Hepatocyte (in vitro differentiated cells): ENCODE measurements at regions not wholly inside any gene's neighbourhood (a gene's known extent, or its start where the extent isn't known, plus 50 kb on each side); places are given as distances from the start of the nearest gene placed in this dataset.

ENCODE experiments used
- EZH2 ChIP-seq: fragments of 200-600 bp; sonication (generic); IDR thresholded peaks from 2 replicates; pipeline ENCODE4 v1.6.1; 2016; ENCODE audit warnings: antibody characterized with exemption, mild to moderate bottlenecking, borderline replicate concordance
- EZH2phosphoT487 ChIP-seq: fragments of 200-600 bp; sonication (generic); IDR thresholded peaks from one replicate; pipeline ENCODE4 v1.6.1; 2018; ENCODE audit warnings: antibody characterized with exemption, mild to moderate bottlenecking, low read depth, moderate library complexity; ENCODE audit not compliant: unreplicated experiment, severe bottlenecking
- TF ChIP-seq, protein P1 (sequence below): fragments of 200-600 bp; sonication (generic); IDR thresholded peaks from 2 replicates; pipeline ENCODE4 v1.5.1; 2016; ENCODE audit warnings: antibody characterized with exemption, mild to moderate bottlenecking; ENCODE audit not compliant: poor library complexity

DNA sequence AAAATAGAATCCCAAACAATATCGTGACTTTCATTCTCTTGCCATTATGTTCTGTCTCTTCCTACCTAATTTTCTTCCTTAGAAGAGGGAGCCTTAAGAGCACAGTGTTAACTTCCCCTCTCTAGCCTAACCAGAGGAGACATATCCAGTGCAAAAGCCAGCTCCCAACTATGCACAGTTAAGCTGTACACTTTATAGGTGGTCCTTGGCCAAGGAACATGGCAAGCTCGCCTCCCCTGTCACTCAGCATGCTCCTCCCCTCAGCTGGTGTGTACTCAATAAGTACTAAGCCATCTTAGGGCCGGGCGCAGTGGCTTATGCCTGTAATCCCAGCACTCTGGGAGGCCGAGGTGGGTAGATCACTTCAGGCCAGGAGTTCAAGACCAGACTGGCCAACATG is 255.1 kb upstream of the TMPO start:
- TF ChIP-seq, protein P1, sequence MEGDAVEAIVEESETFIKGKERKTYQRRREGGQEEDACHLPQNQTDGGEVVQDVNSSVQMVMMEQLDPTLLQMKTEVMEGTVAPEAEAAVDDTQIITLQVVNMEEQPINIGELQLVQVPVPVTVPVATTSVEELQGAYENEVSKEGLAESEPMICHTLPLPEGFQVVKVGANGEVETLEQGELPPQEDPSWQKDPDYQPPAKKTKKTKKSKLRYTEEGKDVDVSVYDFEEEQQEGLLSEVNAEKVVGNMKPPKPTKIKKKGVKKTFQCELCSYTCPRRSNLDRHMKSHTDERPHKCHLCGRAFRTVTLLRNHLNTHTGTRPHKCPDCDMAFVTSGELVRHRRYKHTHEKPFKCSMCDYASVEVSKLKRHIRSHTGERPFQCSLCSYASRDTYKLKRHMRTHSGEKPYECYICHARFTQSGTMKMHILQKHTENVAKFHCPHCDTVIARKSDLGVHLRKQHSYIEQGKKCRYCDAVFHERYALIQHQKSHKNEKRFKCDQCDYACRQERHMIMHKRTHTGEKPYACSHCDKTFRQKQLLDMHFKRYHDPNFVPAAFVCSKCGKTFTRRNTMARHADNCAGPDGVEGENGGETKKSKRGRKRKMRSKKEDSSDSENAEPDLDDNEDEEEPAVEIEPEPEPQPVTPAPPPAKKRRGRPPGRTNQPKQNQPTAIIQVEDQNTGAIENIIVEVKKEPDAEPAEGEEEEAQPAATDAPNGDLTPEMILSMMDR = no peak
- no peak for TF ChIP-seq EZH2
- no peak for TF ChIP-seq EZH2phosphoT487
